GM12892 (cell line): ENCODE measurements at regions not wholly inside any gene's neighbourhood (a gene's known extent, or its start where the extent isn't known, plus 50 kb on each side); places are given as distances from the start of the nearest gene placed in this dataset.

Experiments
- POLR2A ChIP-seq: IDR thresholded peaks from 2 replicates; pipeline ENCODE4 v1.6.1; 2011; ENCODE audit warnings: low read depth, low read length, control low read depth
- POLR2AphosphoS5 ChIP-seq: IDR thresholded peaks from 2 replicates; pipeline ENCODE4 v1.6.1; 2011; ENCODE audit warnings: low read depth, low read length, control low read depth
- TAF1 ChIP-seq: IDR thresholded peaks from 2 replicates; pipeline ENCODE4 v1.6.1; 2011; ENCODE audit warnings: low read depth, mild to moderate bottlenecking, control low read depth, low read length, borderline replicate concordance

- no peak for TF ChIP-seq POLR2AphosphoS5
- no peak for TF ChIP-seq POLR2A
- no peak for TF ChIP-seq TAF1
Measured at GRCh38 chr7:81180573-81180972, 261.7 kb upstream of the SEMA3C start.
